MM.1S (cell line): ENCODE measurements at regions not wholly inside any gene's neighbourhood (a gene's known extent, or its start where the extent isn't known, plus 50 kb on each side); places are given as distances from the start of the nearest gene placed in this dataset.

Experiments
- EZH2 ChIP-seq: fragments of 300-600 bp; sonication (generic); optimal IDR thresholded peaks from 2 replicates; pipeline ENCODE3; 2017; ENCODE audit warnings: low read depth, mild to moderate bottlenecking, antibody characterized with exemption, low read length, mixed read lengths
- TF ChIP-seq, protein P1 (sequence below): fragments of 300-600 bp; sonication (generic); IDR thresholded peaks from 2 replicates; pipeline ENCODE4 v1.5.1; 2016; ENCODE audit warnings: antibody characterized with exemption, low read length, mixed read lengths

DNA sequence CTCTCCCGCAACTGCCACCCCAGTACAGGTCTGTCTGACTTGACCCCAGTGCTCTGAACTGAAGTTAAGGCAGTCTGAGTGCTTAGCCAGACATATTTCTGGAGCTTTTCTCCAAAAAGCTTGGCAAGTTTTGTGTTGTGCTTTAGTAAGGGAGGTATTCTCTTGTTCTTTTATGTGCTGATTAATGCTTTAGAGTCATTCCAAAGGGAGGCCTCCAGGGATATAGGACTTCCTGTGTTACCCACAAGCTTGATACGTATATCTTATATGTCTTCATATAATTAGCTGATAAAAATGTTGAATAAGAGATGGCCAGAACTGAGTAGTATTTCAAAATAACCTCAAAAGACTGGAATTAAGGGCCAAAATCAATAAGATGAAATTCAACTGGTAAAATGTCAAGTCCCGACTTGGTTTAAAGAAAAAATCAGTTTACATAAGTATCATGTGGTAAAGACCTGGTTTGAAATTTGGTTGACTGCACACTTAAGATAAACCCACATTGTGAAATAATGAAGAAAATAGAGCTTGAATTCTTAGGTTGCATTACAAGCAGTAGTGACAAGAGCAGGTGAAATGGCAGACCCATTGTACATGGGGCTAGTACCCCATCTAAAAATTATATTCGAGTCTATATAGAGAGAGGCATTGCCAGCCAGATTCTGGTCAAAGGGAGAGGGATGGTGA, 226.9 kb downstream of the SNX19 start:
- TF ChIP-seq, protein P1, sequence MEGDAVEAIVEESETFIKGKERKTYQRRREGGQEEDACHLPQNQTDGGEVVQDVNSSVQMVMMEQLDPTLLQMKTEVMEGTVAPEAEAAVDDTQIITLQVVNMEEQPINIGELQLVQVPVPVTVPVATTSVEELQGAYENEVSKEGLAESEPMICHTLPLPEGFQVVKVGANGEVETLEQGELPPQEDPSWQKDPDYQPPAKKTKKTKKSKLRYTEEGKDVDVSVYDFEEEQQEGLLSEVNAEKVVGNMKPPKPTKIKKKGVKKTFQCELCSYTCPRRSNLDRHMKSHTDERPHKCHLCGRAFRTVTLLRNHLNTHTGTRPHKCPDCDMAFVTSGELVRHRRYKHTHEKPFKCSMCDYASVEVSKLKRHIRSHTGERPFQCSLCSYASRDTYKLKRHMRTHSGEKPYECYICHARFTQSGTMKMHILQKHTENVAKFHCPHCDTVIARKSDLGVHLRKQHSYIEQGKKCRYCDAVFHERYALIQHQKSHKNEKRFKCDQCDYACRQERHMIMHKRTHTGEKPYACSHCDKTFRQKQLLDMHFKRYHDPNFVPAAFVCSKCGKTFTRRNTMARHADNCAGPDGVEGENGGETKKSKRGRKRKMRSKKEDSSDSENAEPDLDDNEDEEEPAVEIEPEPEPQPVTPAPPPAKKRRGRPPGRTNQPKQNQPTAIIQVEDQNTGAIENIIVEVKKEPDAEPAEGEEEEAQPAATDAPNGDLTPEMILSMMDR, result no peak
- TF ChIP-seq EZH2, result no peak
